K562 (cell line): ENCODE measurements at regions not wholly inside any gene's neighbourhood (a gene's known extent, or its start where the extent isn't known, plus 50 kb on each side); places are given as distances from the start of the nearest gene placed in this dataset.
A peak's percentile ranks its signal among the peaks of the same experiment; 100 is the strongest.

Experiments
- ATAC-seq: fragments of 200-7000 bp; cut with Tn5 transposase; 3 replicates; pipeline ENCODE4 v1.9.1; 2020; ENCODE audit warnings: moderate library complexity
- BruUV-seq: library from RNA; stranded (reverse); fragments of 400-500 nt; replicated peaks from 2 replicates; lab custom pipeline; 2021; lab: Mats Ljungman, UMichigan
- CTCF ChIA-PET: fragments of 300-600 bp; formaldehyde crosslinking; extraction: SDS; loops from one replicate; lab custom pipeline; 2021; ENCODE audit warnings: low intra/inter-chr PET ratio; lab: Yijun Ruan, JAX
- POLR2A ChIA-PET: fragments of 300-600, 350-650 bp; sonication (Branson Sonifier 250); formaldehyde crosslinking; extraction: SDS; loops from one replicate; lab custom pipeline; 2021; ENCODE audit warnings: antibody characterized with exemption, inconsistent platforms; lab: Yijun Ruan, JAX
- DNase-seq, 4 experiments: peaks; one replicate each; pipeline versions ENCODE4 v3.0.0 to v3.0.0-alpha.2; 2011 to 2018; ENCODE audit warnings: low spot score in 3 of 4, mixed read lengths in 3 of 4; ENCODE audit errors: extremely low read depth in 1 of 4
- FAIRE-seq: peaks from 2 replicates; lab custom pipeline; 2011; peaks lifted over from hg19 to GRCh38; lab: Jason Lieb, UNC
- H2AFZ ChIP-seq: 2 replicates; pipeline ENCODE4 v1.6.0; 2011; ENCODE audit warnings: low read depth, low read length, control low read depth, inconsistent platforms
- H3K27ac ChIP-seq: fragments of 200-600 bp; 3 replicates; pipeline ENCODE4 v1.8.0; 2011; ENCODE audit warnings: low read depth, mild to moderate bottlenecking, control low read depth, inconsistent platforms, low read length, moderate library complexity, mixed read lengths; ENCODE audit errors: extremely low read depth
- H3K27me3 ChIP-seq, 2 experiments: fragments of 300-600 bp in 1 of 2; 2 replicates in 1 of 2; 3 replicates in 1 of 2; pipeline versions ENCODE4 v1.6.0 to v1.8.0; 2011; ENCODE audit warnings: inconsistent platforms in 2 of 2, low read length in 2 of 2, mild to moderate bottlenecking in 1 of 2, mixed read lengths in 1 of 2, moderate library complexity in 1 of 2; ENCODE audit not compliant: control insufficient read depth in 2 of 2, insufficient read depth in 2 of 2
- H3K36me3 ChIP-seq: fragments of 300-600 bp; 3 replicates; pipeline ENCODE4 v1.8.0; 2011; ENCODE audit warnings: mild to moderate bottlenecking, low read length, inconsistent platforms; ENCODE audit not compliant: control insufficient read depth, insufficient read depth
- H3K4me1 ChIP-seq, 2 experiments: fragments of 200-600 bp in 1 of 2; replicated peaks in 1 of 2; 2 replicates in 1 of 2; 3 replicates in 1 of 2; pipeline versions ENCODE4 v1.5.1 to v1.8.0; 2011; ENCODE audit warnings: inconsistent platforms in 2 of 2, low read length in 2 of 2, mild to moderate bottlenecking in 1 of 2, mixed read lengths in 1 of 2, moderate library complexity in 1 of 2; ENCODE audit not compliant: control insufficient read depth in 2 of 2, insufficient read depth in 2 of 2
- H3K4me2 ChIP-seq: 2 replicates; pipeline ENCODE4 v1.6.1; 2011; ENCODE audit warnings: low read length, control low read depth, inconsistent platforms, mixed read lengths; ENCODE audit not compliant: insufficient read depth
- H3K4me3 ChIP-seq: fragments of 200-600 bp; sonication (generic), shearing (Covaris generic); 2 replicates; pipeline ENCODE4 v1.5.1; 2016; ENCODE audit warnings: control low read depth, inconsistent platforms
- H3K79me2 ChIP-seq: fragments of 200-600 bp; 3 replicates; pipeline ENCODE4 v1.8.0; 2011; ENCODE audit warnings: low read length, inconsistent platforms; ENCODE audit not compliant: control insufficient read depth, insufficient read depth
- H3K9ac ChIP-seq, 2 experiments: 2 replicates each; pipeline versions ENCODE4 v1.6.0 to v1.6.1; 2011; ENCODE audit warnings: low read depth in 2 of 2, low read length in 2 of 2, control low read depth in 1 of 2, inconsistent platforms in 1 of 2, mild to moderate bottlenecking in 1 of 2, mixed read lengths in 1 of 2; ENCODE audit not compliant: insufficient read depth in 1 of 2
- H3K9me1 ChIP-seq: one replicate; pipeline ENCODE4 v1.6.0; 2011; ENCODE audit warnings: inconsistent platforms, mild to moderate bottlenecking, low read length, moderate library complexity; ENCODE audit not compliant: control insufficient read depth, insufficient read depth
- H3K9me3 ChIP-seq: replicated peaks from 2 replicates; pipeline ENCODE4 v1.5.1; 2011; ENCODE audit warnings: low read depth, low read length, inconsistent platforms; ENCODE audit not compliant: control insufficient read depth, insufficient read depth
- H4K20me1 ChIP-seq: replicated peaks from 2 replicates; pipeline ENCODE4 v1.6.1; 2011; ENCODE audit warnings: low read length, inconsistent platforms, mixed read lengths; ENCODE audit not compliant: control insufficient read depth, insufficient read depth
- ATF6 ChIP-seq: sonication (generic); formaldehyde crosslinking; IDR thresholded peaks from 2 replicates; pipeline ENCODE4 v1.4.0; 2020; ENCODE audit warnings: mild to moderate bottlenecking, missing genetic modification reagents
- NRF1 ChIP-seq, 2 experiments: fragments of 450-650 bp; IDR thresholded peaks in 1 of 2; conservative IDR thresholded peaks in 1 of 2; 2 replicates each; pipeline ENCODE4 v1.6.1; 2014; ENCODE audit warnings: mild to moderate bottlenecking in 2 of 2
- WGBS: fragments of 100-300 bp; shearing (Covaris generic); methylation state at CpG from one replicate; pipeline ENCODE4 v1.1.6; 2016; ENCODE audit warnings: low coverage, mixed read lengths; ENCODE audit not compliant: insufficient coverage; ENCODE audit errors: missing lambda C conversion rate; 5-methylcytosine and 5-hydroxymethylcytosine counted together
- in situ Hi-C: fragments of 300-500 bp; cut with MboI; formaldehyde crosslinking; loops from 4 replicates; pipeline ENCODE4 v1.15.0; 2018; ENCODE audit warnings: inconsistent platforms, mixed read lengths
- intact Hi-C: fragments of 100-400 bp; cut with micrococcal nuclease; formaldehyde crosslinking; loops from 2 replicates; pipeline ENCODE4 v1.14.2; 2022

- Histone ChIP-seq H3K27me3 (peaks cover 3 to 21% of the 10 kb centered on the region in 2 experiments; a peak in 3 of 5 replicates), H3K79me2 (no peaks in the 10 kb centered on the region), H3K9me1 (no peaks in the 10 kb centered on the region), H3K36me3 (no peaks in the 10 kb centered on the region), H3K9me3 (no peaks in the 10 kb centered on the region), H3K4me3 (no peak overlapping the region), H3K9ac (no peak overlapping the region), H3K4me2 (no peak overlapping the region), H3K27ac (no peak overlapping the region), H2AFZ (no peak overlapping the region), H4K20me1 (no peaks in the 10 kb centered on the region), H3K4me1 (no peaks in the 10 kb centered on the region)
- ATAC-seq = peak; percentile 33; the same call in 1 of the 3 replicates
- TF ChIP-seq ATF6 (no peak), NRF1 (conservative IDR thresholded peaks at IDR 0.05 in 1 of 2, IDR thresholded peaks at IDR 0.05 in 1 of 2) (0 out of 4 replicates have a peak, but pooled peaks of 1 of the 2 experiments have one; percentile 25)
- ChIA-PET POLR2A (interaction anchor here (0.6 to 0.7 kb wide), 2 partner anchors 10 to 634 kb away, joined by 3 read pairs; no protein-coding TSS in a partner anchor), CTCF (no interaction called here)
- no peak for FAIRE-seq
- intact Hi-C loops (no loop called here), in situ Hi-C loops (loop anchor here (10.0 kb wide), 1 partner anchor 380 kb away; no protein-coding TSS in a partner anchor)
- no TSS peak for BruUV-seq
- DNase-seq = no peak
- WGBS = 1% methylated on average over 12 of the region's 12 CpGs
Measured at GRCh38 chr19:28884786-28885476, 328.0 kb downstream of the UQCRFS1 start.
